ENCODE measurements at regions not wholly inside any gene's neighbourhood (a gene's known extent, or its start where the extent isn't known, plus 50 kb on each side); places are given as distances from the start of the nearest gene placed in this dataset.

GRCh38 chr13:70384156-70384555 is 275.9 kb upstream of the KLHL1 start:
- TF ChIP-seq POLR2A (IDR thresholded peaks at IDR 0.05) (no peak), CTCF (IDR thresholded peaks at IDR 0.05) (no peak)
